ENCODE measurements at regions not wholly inside any gene's neighbourhood (a gene's known extent, or its start where the extent isn't known, plus 50 kb on each side); places are given as distances from the start of the nearest gene placed in this dataset.
"Not testable (repeated sequence)": the region's sequence is repeated elsewhere in the genome, so short reads cannot be mapped to it uniquely, and the experiment has no call there.

GRCh38 chr13:64206430-64207225 lies 2791.0 kb upstream of the PCDH20 start:
- FAIRE-seq (no peak), DNase-seq (ENCODE audit: insufficient read length, low spot score) (no peak)
- no peak for TF ChIP-seq POLR2A (IDR thresholded peaks at IDR 0.05; ENCODE audit: low read depth, low read length)

- no peak for FAIRE-seq
- DNase-seq (ENCODE audit: insufficient read length, low spot score) = no peak
- TF ChIP-seq POLR2A (IDR thresholded peaks at IDR 0.05; ENCODE audit: low read depth, low read length) = no peak
Observed at GRCh38 chr13:64202517-64202916, 2786.9 kb upstream of the PCDH20 start.

GRCh38 chr13:64197232-64197631 lies 2781.6 kb upstream of the PCDH20 start:
- TF ChIP-seq POLR2A (IDR thresholded peaks at IDR 0.05; ENCODE audit: low read depth, low read length) = no peak
- FAIRE-seq = no peak
- no peak for DNase-seq (ENCODE audit: insufficient read length, low spot score)

- FAIRE-seq = peak; percentile 11
- no peak for DNase-seq (ENCODE audit: insufficient read length, low spot score)
- no peak for TF ChIP-seq POLR2A (IDR thresholded peaks at IDR 0.05; ENCODE audit: low read depth, low read length)
Observed at GRCh38 chr13:64186503-64187250, 2771.0 kb upstream of the PCDH20 start.

- FAIRE-seq (no peak), DNase-seq (ENCODE audit: insufficient read length, low spot score) (no peak)
- no peak for TF ChIP-seq POLR2A (IDR thresholded peaks at IDR 0.05; ENCODE audit: low read depth, low read length)
Observed at GRCh38 chr13:64186071-64186470, 2770.4 kb upstream of the PCDH20 start.

- FAIRE-seq = no peak
- no peak for DNase-seq (ENCODE audit: insufficient read length, low spot score)
Observed at GRCh38 chr13:64180756-64181155, 2765.1 kb upstream of the PCDH20 start.

GRCh38 chr13:64165826-64166225 lies 2750.2 kb upstream of the PCDH20 start:
- FAIRE-seq (peak; percentile 33), DNase-seq (ENCODE audit: insufficient read length, low spot score) (no peak)
- TF ChIP-seq POLR2A (IDR thresholded peaks at IDR 0.05; ENCODE audit: low read depth, low read length) = no peak

More at GRCh38 chr13:64180756-64181155, 2765.1 kb upstream of the PCDH20 start:
- TF ChIP-seq POLR2A (IDR thresholded peaks at IDR 0.05; ENCODE audit: low read depth, low read length) = no peak

- TF ChIP-seq POLR2A (IDR thresholded peaks at IDR 0.05; ENCODE audit: low read depth, low read length) = no peak
- DNase-seq (ENCODE audit: insufficient read length, low spot score) (no peak), FAIRE-seq (no peak)
Observed at GRCh38 chr13:64164435-64164834, 2748.8 kb upstream of the PCDH20 start.

- TF ChIP-seq POLR2A (IDR thresholded peaks at IDR 0.05; ENCODE audit: low read depth, low read length) = no peak
- FAIRE-seq (peak; percentile 23), DNase-seq (ENCODE audit: insufficient read length, low spot score) (no peak)
Observed at GRCh38 chr13:64160479-64160878, 2744.8 kb upstream of the PCDH20 start.

- FAIRE-seq = peak; percentile 93
- TF ChIP-seq POLR2A (IDR thresholded peaks at IDR 0.05; ENCODE audit: low read depth, low read length) = no peak
- peak; percentile 0 for DNase-seq (ENCODE audit: insufficient read length, low spot score)
Observed at GRCh38 chr13:64158908-64159307, 2743.3 kb upstream of the PCDH20 start.

GRCh38 chr13:64154514-64154913 lies 2738.9 kb upstream of the PCDH20 start:
- TF ChIP-seq POLR2A (IDR thresholded peaks at IDR 0.05; ENCODE audit: low read depth, low read length) = no peak
- no peak for DNase-seq (ENCODE audit: insufficient read length, low spot score)
- peak; percentile 33 for FAIRE-seq

GRCh38 chr13:64130600-64130999 lies 2715.0 kb upstream of the PCDH20 start:
- no peak for DNase-seq (ENCODE audit: insufficient read length, low spot score)
- no peak for TF ChIP-seq POLR2A (IDR thresholded peaks at IDR 0.05; ENCODE audit: low read depth, low read length)
- no peak for FAIRE-seq

- FAIRE-seq (no peak), DNase-seq (ENCODE audit: insufficient read length, low spot score) (no peak)
- TF ChIP-seq POLR2A (IDR thresholded peaks at IDR 0.05; ENCODE audit: low read depth, low read length) = no peak
Observed at GRCh38 chr13:64130171-64130570, 2714.5 kb upstream of the PCDH20 start.

GRCh38 chr13:64127856-64128255 lies 2712.2 kb upstream of the PCDH20 start:
- no peak for TF ChIP-seq POLR2A (IDR thresholded peaks at IDR 0.05; ENCODE audit: low read depth, low read length)
- no peak for DNase-seq (ENCODE audit: insufficient read length, low spot score)
- no peak for FAIRE-seq

GRCh38 chr13:64127192-64127591 lies 2711.5 kb upstream of the PCDH20 start:
- TF ChIP-seq POLR2A (IDR thresholded peaks at IDR 0.05; ENCODE audit: low read depth, low read length) = no peak

GRCh38 chr13:64121023-64121709 lies 2705.5 kb upstream of the PCDH20 start:
- DNase-seq (ENCODE audit: insufficient read length, low spot score); FAIRE-seq: not testable (repeated sequence)

More at GRCh38 chr13:64127192-64127591, 2711.5 kb upstream of the PCDH20 start:
- no peak for FAIRE-seq
- no peak for DNase-seq (ENCODE audit: insufficient read length, low spot score)

Data from H54 (cell line).